NCI-H187 (cell line): ENCODE measurements at regions not wholly inside any gene's neighbourhood (a gene's known extent, or its start where the extent isn't known, plus 50 kb on each side); places are given as distances from the start of the nearest gene placed in this dataset.

Source experiments
- DNase-seq, 2 experiments: peaks; one replicate each; lab custom pipeline; 2025; lab: John Stamatoyannopoulos, UW

GRCh38 chr5:124645396-124645795 lies 101.0 kb downstream of the ZNF608 start:
- DNase-seq, result no peak

- no peak for DNase-seq
Measured at GRCh38 chr5:124644582-124644981, 101.9 kb downstream of the ZNF608 start.

- DNase-seq, result no peak
Measured at GRCh38 chr5:124644138-124644537, 102.3 kb downstream of the ZNF608 start.

- no peak for DNase-seq
Measured at GRCh38 chr5:124643336-124643735, 103.1 kb downstream of the ZNF608 start.

GRCh38 chr5:124642151-124642550 lies 104.3 kb downstream of the ZNF608 start:
- DNase-seq, result no peak

- no peak for DNase-seq
Measured at GRCh38 chr5:124641154-124641792, 105.2 kb downstream of the ZNF608 start.

- DNase-seq, result no peak
Measured at GRCh38 chr5:124639095-124639665, 107.3 kb downstream of the ZNF608 start.

GRCh38 chr5:124637011-124637410 lies 109.4 kb downstream of the ZNF608 start:
- no peak for DNase-seq

- DNase-seq, result no peak
Measured at GRCh38 chr5:124634741-124635323, 111.6 kb downstream of the ZNF608 start.

GRCh38 chr5:124634228-124634739 lies 112.2 kb downstream of the ZNF608 start:
- no peak for DNase-seq

GRCh38 chr5:124633209-124633608 lies 113.2 kb downstream of the ZNF608 start:
- DNase-seq, result no peak

GRCh38 chr5:124631874-124632550 lies 114.4 kb downstream of the ZNF608 start:
- no peak for DNase-seq

- no peak for DNase-seq
Measured at GRCh38 chr5:124630767-124631704, 115.4 kb downstream of the ZNF608 start.

- no peak for DNase-seq
Measured at GRCh38 chr5:124628721-124629596, 117.5 kb downstream of the ZNF608 start.

GRCh38 chr5:124627815-124628595 lies 118.4 kb downstream of the ZNF608 start:
- no peak for DNase-seq

GRCh38 chr5:124626053-124626452 lies 120.4 kb downstream of the ZNF608 start:
- DNase-seq, result no peak

GRCh38 chr5:124623265-124623664 lies 123.2 kb downstream of the ZNF608 start:
- DNase-seq, result no peak

GRCh38 chr5:124622851-124623250 lies 123.6 kb downstream of the ZNF608 start:
- DNase-seq, result no peak

GRCh38 chr5:124621279-124621678 lies 125.2 kb downstream of the ZNF608 start:
- no peak for DNase-seq

- no peak for DNase-seq
Measured at GRCh38 chr5:124620743-124621142, 125.7 kb downstream of the ZNF608 start.
